GM19023 (cell line): ENCODE measurements at regions not wholly inside any gene's neighbourhood (a gene's known extent, or its start where the extent isn't known, plus 50 kb on each side); places are given as distances from the start of the nearest gene placed in this dataset.
"Not testable (repeated sequence)": the region's sequence is repeated elsewhere in the genome, so short reads cannot be mapped to it uniquely, and the experiment has no call there.

Experiments
- ATAC-seq: cut with Tn5 transposase; IDR thresholded peaks from one replicate; pipeline ENCODE4 v1.9.1; 2021; ENCODE audit warnings: mild to moderate bottlenecking, moderate library complexity; ENCODE audit not compliant: unreplicated experiment

- ATAC-seq: no peak
These were observed 564.4 kb downstream of the TMA16 start for GRCh38 chr4:164058776-164059445.

GRCh38 chr4:164060456-164060855, 566.0 kb downstream of the TMA16 start:
- no peak for ATAC-seq

GRCh38 chr4:164068392-164068791, 573.9 kb downstream of the TMA16 start:
- no peak for ATAC-seq

- no peak for ATAC-seq
These were observed 576.1 kb downstream of the TMA16 start for GRCh38 chr4:164070625-164071024.

DNA sequence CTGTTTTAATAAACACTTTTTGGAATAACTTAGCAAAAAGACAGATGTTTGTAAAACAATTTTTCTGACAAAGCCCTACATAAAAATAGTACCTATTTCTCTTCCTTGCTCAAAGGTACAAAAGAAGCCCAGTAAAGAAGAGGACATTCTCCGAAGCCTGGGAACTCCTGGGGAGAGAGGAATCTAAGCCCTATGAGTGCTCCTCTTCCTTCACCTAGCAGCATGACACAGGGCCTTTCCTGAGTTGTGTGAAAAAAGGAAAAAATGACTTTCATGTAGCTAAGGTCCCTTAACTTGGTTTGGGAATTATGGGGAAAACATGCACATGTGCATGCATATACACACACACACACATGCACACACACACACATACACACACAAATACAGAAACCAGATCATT, 586.9 kb downstream of the TMA16 start:
- no peak for ATAC-seq

- ATAC-seq: no peak
These were observed 587.3 kb downstream of the TMA16 start for GRCh38 chr4:164081801-164082200.

- ATAC-seq: no peak
These were observed 593.2 kb downstream of the TMA16 start for GRCh38 chr4:164087733-164088132.

DNA sequence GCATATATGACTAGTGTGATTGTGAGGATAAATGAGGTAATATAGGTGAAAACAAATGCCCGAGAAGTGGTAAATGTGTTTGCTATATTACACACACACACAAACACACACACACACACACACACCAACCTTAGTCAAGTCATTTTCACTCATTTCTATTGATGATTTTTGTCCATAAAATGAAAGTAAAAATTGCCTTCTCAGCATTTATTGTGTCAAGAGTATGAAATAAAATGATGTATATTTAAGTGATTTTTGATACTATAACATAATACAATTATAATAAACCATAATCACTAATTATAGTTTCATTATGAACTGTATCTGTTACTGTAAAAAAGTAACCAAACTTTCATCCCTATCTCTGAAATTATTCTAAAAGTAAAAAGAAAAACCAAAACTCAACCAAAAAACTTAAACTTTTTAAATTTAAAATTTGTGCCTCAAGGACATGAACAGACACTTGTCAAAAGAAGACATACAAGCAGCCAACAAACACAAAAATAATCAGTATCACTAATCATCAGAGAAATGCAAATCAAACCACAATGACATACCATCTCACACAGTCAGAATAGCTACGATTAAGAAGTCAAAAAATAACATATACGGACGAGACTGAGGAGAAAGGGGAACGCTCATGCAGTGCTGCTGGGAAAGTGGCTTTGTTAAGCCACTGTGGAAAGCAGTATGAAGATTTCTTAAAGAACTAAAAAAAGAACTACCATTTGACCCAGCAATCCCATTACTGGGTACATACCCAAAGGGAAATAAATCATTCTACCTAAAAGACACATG, 601.0 kb downstream of the TMA16 start:
- ATAC-seq: no peak

- ATAC-seq: no peak
These were observed 602.5 kb downstream of the TMA16 start for GRCh38 chr4:164096766-164097518.

DNA sequence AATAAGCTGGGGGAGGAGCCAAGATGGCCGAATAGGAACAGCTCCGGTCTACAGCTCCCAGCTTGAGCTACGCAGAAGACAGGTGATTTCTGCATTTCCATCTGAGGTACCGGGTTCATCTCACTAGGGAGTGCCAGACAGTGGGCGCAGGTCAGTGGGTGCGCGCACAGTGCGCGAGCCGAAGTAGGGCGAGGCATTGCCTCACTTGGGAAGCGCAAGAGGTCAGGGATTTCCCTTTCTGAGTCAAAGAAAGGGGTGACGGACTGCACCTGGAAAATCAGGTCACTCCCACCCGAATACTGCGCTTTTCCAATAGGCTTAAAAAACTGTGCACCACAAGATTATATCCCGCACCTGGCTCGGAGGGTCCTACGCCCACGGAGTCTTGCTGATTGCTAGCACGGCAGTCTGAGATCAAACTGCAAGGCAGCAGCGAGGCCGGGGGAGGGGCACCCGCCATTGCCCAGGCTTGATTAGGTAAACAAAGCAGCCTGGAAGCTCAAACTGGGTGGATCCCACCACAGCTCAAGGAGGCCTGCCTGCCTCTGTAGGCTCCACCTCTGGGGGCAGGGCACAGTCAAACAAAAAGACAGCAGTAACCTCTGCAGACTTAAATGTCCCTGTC, 606.4 kb downstream of the TMA16 start:
- ATAC-seq: not testable (repeated sequence)

DNA sequence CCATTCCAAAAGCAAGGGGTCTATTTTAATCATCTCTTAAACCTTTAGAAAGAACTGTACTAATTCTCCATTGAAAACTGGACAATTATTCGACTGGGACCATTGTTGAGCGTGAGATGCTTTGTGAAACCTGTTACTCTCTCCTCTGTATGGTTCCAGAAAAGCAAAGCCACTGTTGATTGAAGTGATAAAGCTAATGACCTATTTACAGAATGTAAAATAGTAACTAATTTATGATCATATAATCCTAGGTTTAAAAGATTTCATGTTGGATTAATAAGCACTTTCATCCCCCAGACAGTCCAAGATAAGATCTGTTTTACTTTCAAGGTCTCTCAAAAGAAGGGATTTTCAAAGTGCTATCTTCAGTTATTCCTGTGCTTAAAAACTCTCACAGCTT, 614.5 kb downstream of the TMA16 start:
- no peak for ATAC-seq

GRCh38 chr4:164109503-164109902, 615.0 kb downstream of the TMA16 start:
- ATAC-seq: no peak

GRCh38 chr4:164115236-164115635, 620.7 kb downstream of the TMA16 start:
- ATAC-seq: no peak

GRCh38 chr4:164116286-164116685, 621.8 kb downstream of the TMA16 start:
- ATAC-seq: no peak

- ATAC-seq: no peak
These were observed 619.5 kb upstream of the SMIM31 start for GRCh38 chr4:164134388-164134787.

GRCh38 chr4:164136180-164136616, 617.7 kb upstream of the SMIM31 start:
- ATAC-seq: no peak

DNA sequence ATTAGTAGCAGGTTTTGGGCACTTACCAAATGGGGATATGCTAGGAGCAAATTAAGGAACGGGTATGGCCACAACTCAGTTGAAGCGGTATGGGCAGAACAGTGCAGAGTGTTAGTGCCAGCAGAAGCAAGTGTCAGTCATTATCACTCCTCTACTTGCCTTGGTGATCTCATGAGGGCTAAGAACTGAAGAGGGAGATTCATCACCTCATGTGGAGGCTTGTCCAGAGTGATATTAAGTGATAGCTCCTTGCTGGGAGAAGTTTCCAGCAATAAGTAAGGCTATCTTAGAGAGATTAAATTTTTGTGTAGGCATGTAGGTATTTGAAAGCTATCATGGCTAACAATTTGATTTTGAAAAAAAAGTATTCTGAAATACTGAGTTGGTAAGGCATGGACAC, 615.4 kb upstream of the SMIM31 start:
- ATAC-seq: no peak

GRCh38 chr4:164139291-164139690, 614.6 kb upstream of the SMIM31 start:
- ATAC-seq: no peak

DNA sequence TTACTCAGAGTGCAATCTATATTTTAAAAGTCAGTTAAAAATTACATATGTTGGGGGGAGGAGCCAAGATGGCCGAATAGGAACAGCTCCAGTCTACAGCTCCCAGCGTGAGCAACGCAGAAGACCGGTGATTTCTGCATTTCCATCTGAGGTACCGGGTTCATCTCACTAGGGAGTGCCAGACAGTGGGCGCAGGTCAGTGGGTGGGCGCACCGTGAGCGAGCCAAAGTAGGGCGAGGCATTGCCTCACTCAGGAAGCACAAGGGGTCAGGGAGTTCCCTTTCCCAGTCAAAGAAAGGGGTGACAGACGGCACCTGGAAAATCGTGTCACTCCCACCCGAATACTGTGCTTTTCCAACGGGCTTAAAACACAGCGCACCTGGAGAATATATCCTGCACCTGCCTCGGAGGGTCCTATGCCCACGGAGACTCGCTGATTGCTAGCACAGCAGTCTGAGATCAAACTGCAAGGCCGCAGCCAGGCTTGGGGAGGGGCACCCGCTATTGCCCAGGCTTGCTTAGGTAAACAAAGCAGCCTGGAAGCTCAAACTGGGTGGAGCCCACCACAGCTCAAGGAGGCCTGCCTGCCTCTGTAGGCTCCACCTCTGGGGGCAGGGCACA, 612.1 kb upstream of the SMIM31 start:
- not testable (repeated sequence) for ATAC-seq

- ATAC-seq: no peak
These were observed 599.5 kb upstream of the SMIM31 start for GRCh38 chr4:164154416-164154815.

- no peak for ATAC-seq
These were observed 584.3 kb upstream of the SMIM31 start for GRCh38 chr4:164169591-164169990.
